ENCODE measurements at regions not wholly inside any gene's neighbourhood (a gene's known extent, or its start where the extent isn't known, plus 50 kb on each side); places are given as distances from the start of the nearest gene placed in this dataset.
A peak's percentile ranks its signal among the peaks of the same experiment; 100 is the strongest.

- TF ChIP-seq CBFB (CRISPR knock-in tag; IDR thresholded peaks at IDR 0.05) (no peak), RAD21 (CRISPR knock-in tag; conservative IDR thresholded peaks at IDR 0.05 in 1 of 2, IDR thresholded peaks at IDR 0.05 in 1 of 2) (peak; percentile 13 to 28; a peak in 1 of 4 replicates), RNF2 (IDR thresholded peaks at IDR 0.05) (peak; percentile 40; the same call in 1 of the 2 replicates), ZFX (CRISPR knock-in tag; IDR thresholded peaks at IDR 0.05) (peak; percentile 22; the same call in 1 of the 2 replicates), KDM5B (IDR thresholded peaks at IDR 0.05; ENCODE audit: insufficient replicate concordance, low read depth, low read length) (peak; percentile 74), ZNF644 (tag; IDR thresholded peaks at IDR 0.05; ENCODE audit: low read depth) (peak; percentile 35; the same call in 1 of the 2 replicates), BRD4 (IDR thresholded peaks at IDR 0.05) (peak; percentile 84), CEBPB (tag; IDR thresholded peaks at IDR 0.05) (peak; percentile 87), EP300 (IDR thresholded peaks at IDR 0.05; ENCODE audit: low read length) (peak; percentile 70), YY1 (IDR thresholded peaks at IDR 0.05; ENCODE audit: borderline replicate concordance in 1 of 3, control insufficient read depth in 1 of 3, extremely low read depth in 1 of 3, insufficient read depth in 3 of 3, insufficient read length in 1 of 3, insufficient replicate concordance in 2 of 3, low read depth in 1 of 3, low read length in 2 of 3) (peak in 1 of 3 experiments; percentile 8), POLR2B (IDR thresholded peaks at IDR 0.05; ENCODE audit: low read depth, partially characterized antibody) (peak; percentile 40), TAL1 (IDR thresholded peaks at IDR 0.05) (no peak), TCF7 (IDR thresholded peaks at IDR 0.05; ENCODE audit: borderline replicate concordance) (no peak), CTCF (IDR thresholded peaks at IDR 0.05 in 2 of 3, conservative IDR thresholded peaks at IDR 0.05 in 1 of 3; ENCODE audit: insufficient read depth in 2 of 3, low read depth in 1 of 3, low read length in 3 of 3) (peak; percentile 41 to 50 (median 46); a peak in 5 of 6 replicates), TCF3 (CRISPR knock-in tag; IDR thresholded peaks at IDR 0.05) (peak; percentile 44; the same call in 1 of the 2 replicates), FOXA3 (CRISPR knock-in tag; conservative IDR thresholded peaks at IDR 0.05 in 1 of 2, IDR thresholded peaks at IDR 0.05 in 1 of 2) (peak in 1 of 2 experiments; percentile 19; a peak in 1 of 4 replicates), EP400 (IDR thresholded peaks at IDR 0.05) (0 out of 2 replicates have a peak, but pooled peaks have one; percentile 16), RB1 (IDR thresholded peaks at IDR 0.05; ENCODE audit: low read depth) (peak; percentile 29; the same call in 1 of the 2 replicates), CTBP1 (IDR thresholded peaks at IDR 0.05; ENCODE audit: borderline replicate concordance) (no peak; the same call in 1 of the 2 replicates), ZBTB7A (IDR thresholded peaks at IDR 0.05; ENCODE audit: borderline replicate concordance, control insufficient read depth, low read depth, low read length) (peak; percentile 53; the same call in 1 of the 2 replicates), SPI1 (IDR thresholded peaks at IDR 0.05; ENCODE audit: borderline replicate concordance, low read depth, low read length) (peak; percentile 52; the same call in 1 of the 2 replicates), POLR2A (conservative IDR thresholded peaks at IDR 0.05) (0 out of 2 replicates have a peak, but pooled peaks have one; percentile 52), NR2C2 (CRISPR knock-in tag; IDR thresholded peaks at IDR 0.05) (no peak), NR2C2 (tag; IDR thresholded peaks at IDR 0.05) (peak; percentile 48), NEUROD1 (IDR thresholded peaks at IDR 0.05; ENCODE audit: borderline replicate concordance, low read depth, low read length, partially characterized antibody) (peak; percentile 27), POLR2AphosphoS5 (IDR thresholded peaks at IDR 0.05; ENCODE audit: control insufficient read depth, insufficient read depth, low read depth, low read length) (peak; percentile 45; the same call in 1 of the 2 replicates), ETV1 (tag; conservative IDR thresholded peaks at IDR 0.05; ENCODE audit: low read depth) (peak; percentile 62), SMAD1 (IDR thresholded peaks at IDR 0.05; ENCODE audit: low read depth, low read length, partially characterized antibody) (peak; percentile 89)
These were observed 67.4 kb downstream of the HHEX start (continued) for GRCh38 chr10:92757066-92757710.

Measured in K562 (cell line).